GM18873 (cell line): ENCODE measurements at regions not wholly inside any gene's neighbourhood (a gene's known extent, or its start where the extent isn't known, plus 50 kb on each side); places are given as distances from the start of the nearest gene placed in this dataset.

Experiments
- ATAC-seq: cut with Tn5 transposase; IDR thresholded peaks from one replicate; pipeline ENCODE4 v1.9.1; 2021; ENCODE audit warnings: mild to moderate bottlenecking, moderate library complexity, moderate number of reproducible peaks; ENCODE audit not compliant: unreplicated experiment, low FRiP score

DNA sequence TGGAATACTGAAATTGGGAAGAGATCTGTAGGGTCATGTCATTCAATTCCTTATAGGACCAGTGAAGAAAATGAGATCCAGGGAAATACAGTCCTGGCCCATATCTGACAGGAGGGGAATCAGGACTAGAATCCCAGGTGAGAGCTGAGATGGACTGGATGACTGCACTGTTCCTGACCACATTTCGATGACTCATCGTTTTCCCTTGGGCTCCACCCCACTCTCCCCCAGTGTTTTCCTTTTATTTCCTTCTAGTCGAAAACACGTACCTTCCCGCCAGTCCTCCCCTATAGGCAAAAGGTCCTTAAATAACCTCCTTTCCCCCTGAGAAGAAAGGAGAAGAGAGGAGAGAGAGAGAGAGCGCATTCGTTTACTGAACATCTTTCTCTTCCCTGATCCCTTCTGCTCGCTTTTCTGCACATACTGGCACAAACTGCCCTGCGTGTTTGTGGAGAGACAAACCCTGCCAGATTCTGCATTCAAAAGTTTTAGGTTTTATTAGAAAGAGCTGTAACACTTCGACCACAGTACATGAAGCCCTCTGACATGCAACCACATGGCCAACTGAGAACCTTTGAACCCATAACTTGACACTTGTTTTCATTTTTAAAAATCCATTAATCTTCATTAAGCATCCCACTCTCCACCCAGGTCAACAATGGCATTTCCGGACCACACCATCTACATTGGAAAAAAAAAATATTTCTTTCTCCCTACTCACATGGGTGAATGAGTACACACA is 565.7 kb downstream of the METTL15 start:
- ATAC-seq, result no peak

DNA sequence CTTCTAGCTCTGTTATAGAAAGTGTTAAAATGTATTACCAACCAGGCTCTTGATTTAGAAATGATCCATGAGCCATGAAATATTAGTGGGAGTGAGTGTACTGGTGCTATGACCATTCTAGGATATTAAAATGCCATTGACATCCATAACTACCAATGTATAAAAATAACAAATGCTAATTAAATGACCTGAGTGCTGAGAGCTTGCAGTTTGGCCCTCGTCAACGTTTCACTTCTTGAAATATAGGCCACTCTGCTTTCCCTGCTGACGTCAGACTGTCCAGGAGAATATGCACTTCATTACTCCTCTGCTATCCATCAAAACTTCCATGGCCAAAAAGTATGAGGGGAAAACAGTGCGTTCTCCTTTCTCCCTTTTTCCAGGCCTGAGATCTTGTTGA is 563.1 kb downstream of the METTL15 start:
- no peak for ATAC-seq

GRCh38 chr11:28666632-28667031 is 558.4 kb downstream of the METTL15 start:
- ATAC-seq, result no peak

- no peak for ATAC-seq
These were observed 551.6 kb downstream of the METTL15 start for GRCh38 chr11:28659716-28660348.

GRCh38 chr11:28657378-28658030 is 549.3 kb downstream of the METTL15 start:
- no peak for ATAC-seq

GRCh38 chr11:28654191-28654590 is 546.0 kb downstream of the METTL15 start:
- ATAC-seq, result no peak

DNA sequence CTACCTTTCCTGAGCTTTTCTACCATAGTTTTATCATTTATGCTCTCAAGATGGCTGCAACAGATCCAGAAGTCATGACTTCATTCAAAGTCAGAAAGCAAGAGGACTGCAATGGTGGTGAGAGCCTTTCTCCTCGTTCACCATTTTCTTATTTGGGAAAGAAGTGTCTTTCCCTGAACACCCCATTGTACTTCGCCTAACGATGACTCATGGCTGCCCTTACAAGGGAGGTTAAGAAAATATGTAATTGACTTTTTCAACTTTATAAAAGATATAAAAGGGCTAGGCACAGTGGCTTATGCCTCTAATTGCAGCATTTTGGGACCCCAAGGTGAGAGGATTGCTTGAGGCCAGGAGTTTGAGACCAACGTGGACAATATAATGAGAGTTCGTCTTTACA is 541.7 kb downstream of the METTL15 start:
- no peak for ATAC-seq

- no peak for ATAC-seq
These were observed 528.4 kb downstream of the METTL15 start for GRCh38 chr11:28636566-28636965.

DNA sequence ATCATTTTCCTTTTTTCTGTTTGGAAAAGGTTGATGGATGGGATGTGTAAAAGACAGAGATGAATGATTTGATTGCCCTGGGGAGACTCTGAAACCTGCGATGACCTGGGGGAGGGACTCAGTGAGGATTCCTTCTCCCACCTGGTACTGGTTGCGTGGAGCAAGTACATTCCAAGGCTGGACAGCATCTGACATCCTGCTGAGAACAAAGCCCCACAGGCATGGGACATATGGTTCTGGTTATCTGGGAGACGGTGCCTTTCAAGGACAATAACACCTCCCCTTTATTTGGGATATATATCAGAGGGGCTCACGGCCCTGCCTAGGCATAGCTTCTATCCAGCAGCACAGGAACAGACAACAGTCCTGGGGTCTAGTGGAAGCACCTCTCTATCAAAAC is 527.8 kb downstream of the METTL15 start:
- no peak for ATAC-seq

GRCh38 chr11:28632338-28632737 is 524.1 kb downstream of the METTL15 start:
- ATAC-seq, result no peak

- ATAC-seq, result no peak
These were observed 523.0 kb downstream of the METTL15 start for GRCh38 chr11:28631148-28631547.

DNA sequence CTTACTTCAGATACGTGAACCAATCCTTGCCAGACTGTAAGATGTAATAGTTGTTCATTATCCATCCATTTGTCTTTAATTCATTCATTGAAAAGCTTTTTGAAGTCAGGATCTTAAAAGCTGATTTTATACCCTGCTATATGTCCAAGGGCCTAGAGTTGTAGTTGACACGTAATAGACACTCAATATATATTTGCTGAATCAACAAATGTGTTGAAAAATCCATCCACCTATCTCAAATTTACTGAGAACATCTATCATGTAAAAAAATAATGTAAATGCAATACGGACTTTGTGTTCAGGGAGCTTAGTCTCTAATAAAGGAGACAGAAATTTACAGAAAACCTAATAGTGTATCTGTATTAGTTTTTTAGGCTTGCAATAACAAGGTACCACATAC is 521.0 kb downstream of the METTL15 start:
- no peak for ATAC-seq

DNA sequence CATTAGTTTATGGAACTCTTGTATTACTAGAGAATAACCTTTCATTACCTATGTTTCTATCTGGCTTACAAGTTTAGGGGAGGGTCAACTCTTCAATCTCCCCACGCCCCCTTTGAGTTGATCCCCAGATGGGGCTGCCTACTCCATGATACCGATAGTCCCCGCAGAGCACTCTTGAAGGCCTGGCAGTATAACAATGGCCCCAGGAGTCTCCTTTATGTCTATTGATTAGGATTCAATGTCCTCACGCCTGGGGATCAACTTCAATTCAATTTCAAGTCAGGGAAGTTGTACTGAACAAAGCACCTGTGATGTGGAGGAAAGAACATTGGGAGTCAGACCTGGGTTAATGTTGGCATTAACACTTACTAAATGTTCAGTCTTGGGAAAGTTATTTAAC is 520.2 kb downstream of the METTL15 start:
- ATAC-seq, result no peak

- ATAC-seq, result no peak
These were observed 519.6 kb downstream of the METTL15 start for GRCh38 chr11:28627690-28628255.

GRCh38 chr11:28625532-28625931 is 517.3 kb downstream of the METTL15 start:
- ATAC-seq, result no peak

- no peak for ATAC-seq
These were observed 513.6 kb downstream of the METTL15 start for GRCh38 chr11:28621753-28622152.

DNA sequence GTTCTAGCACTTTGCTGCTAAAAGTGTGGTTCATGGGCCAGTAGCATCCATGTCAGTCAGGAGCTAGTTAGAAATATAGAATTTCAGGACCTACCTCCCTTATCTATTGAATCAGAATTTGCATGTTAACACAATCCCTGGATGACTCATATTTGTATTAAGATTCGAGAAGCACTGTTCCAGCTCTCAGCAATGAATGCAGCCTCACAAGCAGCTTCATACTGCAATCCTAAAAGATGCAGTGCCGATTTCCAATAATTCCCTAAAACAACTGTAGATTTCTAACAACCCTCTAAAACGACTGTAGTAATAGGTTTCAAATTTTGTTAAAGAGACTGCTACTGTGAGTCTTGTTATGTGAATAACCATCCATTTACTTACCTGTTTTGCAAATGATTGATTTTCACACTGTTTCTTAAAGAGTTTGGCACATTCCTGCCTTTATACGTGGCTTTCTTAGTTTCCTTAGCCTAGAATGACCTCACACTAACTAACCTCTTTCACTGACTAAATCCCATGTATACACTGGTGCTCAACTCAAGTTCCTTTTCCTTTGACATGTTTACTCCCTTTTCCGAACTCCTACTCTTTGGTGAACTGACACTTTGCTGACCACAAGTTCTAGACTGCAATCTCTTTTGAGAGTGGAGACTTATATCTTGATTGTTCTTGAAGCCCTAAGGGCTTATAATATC is 511.8 kb downstream of the METTL15 start:
- no peak for ATAC-seq

DNA sequence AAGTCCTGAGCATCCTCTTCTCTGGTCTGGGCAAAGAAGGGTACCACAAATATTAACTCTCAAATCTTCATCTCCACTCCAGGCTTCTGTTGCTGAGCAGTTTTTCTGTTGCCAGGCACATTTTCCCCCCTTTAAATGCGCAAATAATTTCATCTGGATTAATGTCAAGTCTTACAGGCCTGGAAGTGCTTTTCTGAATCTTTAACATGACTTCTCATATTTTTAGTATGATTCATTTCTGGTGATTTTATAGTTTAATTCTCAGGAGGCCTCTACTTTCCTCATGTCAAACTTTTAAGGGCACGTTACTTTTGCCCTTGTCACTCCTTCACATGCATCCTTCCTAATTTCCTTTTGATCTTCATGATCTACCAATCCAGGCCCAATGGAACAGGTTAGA is 510.2 kb downstream of the METTL15 start:
- ATAC-seq, result no peak

- no peak for ATAC-seq
These were observed 508.2 kb downstream of the METTL15 start for GRCh38 chr11:28616160-28616965.

- ATAC-seq, result no peak
These were observed 507.4 kb downstream of the METTL15 start for GRCh38 chr11:28615542-28615941.
